GM23338 (cell line): ENCODE measurements at regions not wholly inside any gene's neighbourhood (a gene's known extent, or its start where the extent isn't known, plus 50 kb on each side); places are given as distances from the start of the nearest gene placed in this dataset.

ENCODE experiments used
- POLR2AphosphoS5 ChIP-seq: IDR thresholded peaks from 2 replicates; pipeline ENCODE4 v1.6.1; 2016; ENCODE audit warnings: antibody characterized with exemption, low read depth
- TF ChIP-seq, protein P1 (sequence below), 2 experiments: fragments of 200-600 bp in 1 of 2; sonication (generic) in 1 of 2; conservative IDR thresholded peaks; 2 replicates each; pipeline versions ENCODE4 v1.5.1 to v1.6.1; 2016 to 2017; ENCODE audit warnings: antibody characterized with exemption in 2 of 2, low read depth in 2 of 2, mild to moderate bottlenecking in 2 of 2, moderate library complexity in 1 of 2

DNA sequence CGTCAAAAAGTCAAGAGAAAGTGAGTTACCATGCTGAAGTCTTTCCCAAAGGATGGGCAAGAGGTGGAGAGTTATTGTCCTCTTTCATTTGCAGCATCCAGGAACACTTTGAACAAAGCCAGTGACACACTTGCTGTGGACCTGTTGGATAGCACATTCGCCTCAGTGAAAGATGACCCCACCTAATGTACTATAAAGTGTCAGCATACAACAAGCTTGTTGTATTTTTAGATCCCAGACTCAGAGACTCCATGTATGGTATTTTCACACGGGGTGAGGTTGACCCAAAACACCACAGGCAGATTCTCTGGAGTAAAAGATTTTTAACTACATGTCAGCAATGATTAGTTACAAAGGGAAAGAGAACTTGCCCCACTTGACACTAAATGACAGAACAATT lies 273.8 kb downstream of the PTBP2 start:
- TF ChIP-seq, protein P1, sequence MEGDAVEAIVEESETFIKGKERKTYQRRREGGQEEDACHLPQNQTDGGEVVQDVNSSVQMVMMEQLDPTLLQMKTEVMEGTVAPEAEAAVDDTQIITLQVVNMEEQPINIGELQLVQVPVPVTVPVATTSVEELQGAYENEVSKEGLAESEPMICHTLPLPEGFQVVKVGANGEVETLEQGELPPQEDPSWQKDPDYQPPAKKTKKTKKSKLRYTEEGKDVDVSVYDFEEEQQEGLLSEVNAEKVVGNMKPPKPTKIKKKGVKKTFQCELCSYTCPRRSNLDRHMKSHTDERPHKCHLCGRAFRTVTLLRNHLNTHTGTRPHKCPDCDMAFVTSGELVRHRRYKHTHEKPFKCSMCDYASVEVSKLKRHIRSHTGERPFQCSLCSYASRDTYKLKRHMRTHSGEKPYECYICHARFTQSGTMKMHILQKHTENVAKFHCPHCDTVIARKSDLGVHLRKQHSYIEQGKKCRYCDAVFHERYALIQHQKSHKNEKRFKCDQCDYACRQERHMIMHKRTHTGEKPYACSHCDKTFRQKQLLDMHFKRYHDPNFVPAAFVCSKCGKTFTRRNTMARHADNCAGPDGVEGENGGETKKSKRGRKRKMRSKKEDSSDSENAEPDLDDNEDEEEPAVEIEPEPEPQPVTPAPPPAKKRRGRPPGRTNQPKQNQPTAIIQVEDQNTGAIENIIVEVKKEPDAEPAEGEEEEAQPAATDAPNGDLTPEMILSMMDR (conservative IDR thresholded peaks at IDR 0.05; ENCODE audit: low read depth in 2 of 2) = no peak
- TF ChIP-seq POLR2AphosphoS5 = no peak
